IMR-90 (cell line): ENCODE measurements at regions not wholly inside any gene's neighbourhood (a gene's known extent, or its start where the extent isn't known, plus 50 kb on each side); places are given as distances from the start of the nearest gene placed in this dataset.

Experiments used
- ATAC-seq: fragments of 200-7000 bp; cut with Tn5 transposase; 2 replicates; pipeline ENCODE4 v1.9.1; 2020; ENCODE audit warnings: low read depth, mild to moderate bottlenecking, moderate library complexity
- BruUV-seq: library from RNA; stranded (reverse); fragments of 400-500 nt; replicated peaks from 2 replicates; lab custom pipeline; 2021; lab: Mats Ljungman, UMichigan
- CTCF ChIA-PET: fragments of 300-600 bp; formaldehyde crosslinking; extraction: SDS; loops from one replicate; lab custom pipeline; 2021; ENCODE audit warnings: antibody characterized with exemption; lab: Yijun Ruan, JAX
- POLR2A ChIA-PET: fragments of 300-600 bp; sonication (Branson Sonifier 250); formaldehyde crosslinking; loops from one replicate; lab custom pipeline; 2022; ENCODE audit warnings: antibody characterized with exemption; ENCODE audit not compliant: unreplicated experiment; lab: Charles Lee
- DNase-seq: peaks from one replicate; pipeline ENCODE4 v3.0.0; 2013
- H2AFZ ChIP-seq: replicated peaks from 2 replicates; pipeline ENCODE3; 2013; ENCODE audit warnings: low read length, mild to moderate bottlenecking; ENCODE audit not compliant: poor library complexity
- H2AK5ac ChIP-seq: 2 replicates; pipeline ENCODE4 v1.6.1; 2013; ENCODE audit warnings: low read depth, low read length, inconsistent platforms
- H2AK9ac ChIP-seq: replicated peaks from 2 replicates; pipeline ENCODE3; 2013; ENCODE audit warnings: mild to moderate bottlenecking, low read depth, low read length, moderate library complexity; ENCODE audit not compliant: poor library complexity
- H2BK120ac ChIP-seq: 2 replicates; pipeline ENCODE4 v1.6.1; 2013; ENCODE audit warnings: low read depth, low read length, inconsistent platforms
- H2BK15ac ChIP-seq: 3 replicates; pipeline ENCODE4 v1.6.1; 2013; ENCODE audit warnings: low read depth, low read length, inconsistent platforms
- H2BK20ac ChIP-seq: 2 replicates; pipeline ENCODE4 v1.6.1; 2013; ENCODE audit warnings: low read depth, mild to moderate bottlenecking, inconsistent platforms, low read length, moderate library complexity
- H2BK5ac ChIP-seq: 2 replicates; pipeline ENCODE4 v1.6.1; 2013; ENCODE audit warnings: mild to moderate bottlenecking, low read depth, low read length, inconsistent platforms; ENCODE audit not compliant: poor library complexity, severe bottlenecking
- H3K14ac ChIP-seq: replicated peaks from 2 replicates; pipeline ENCODE4 v1.6.1; 2013; ENCODE audit warnings: low read depth, low read length, inconsistent platforms
- H3K18ac ChIP-seq: 2 replicates; pipeline ENCODE4 v1.6.1; 2013; ENCODE audit warnings: low read depth, low read length, control low read depth
- H3K23ac ChIP-seq: 2 replicates; pipeline ENCODE4 v1.6.1; 2013; ENCODE audit warnings: low read depth, low read length, inconsistent platforms
- H3K27ac ChIP-seq: 2 replicates; pipeline ENCODE4 v1.5.1; 2013; ENCODE audit warnings: mild to moderate bottlenecking, control low read depth, low read length; ENCODE audit not compliant: insufficient read depth
- H3K27me3 ChIP-seq: 2 replicates; pipeline ENCODE4 v1.6.1; 2013; ENCODE audit warnings: low read length; ENCODE audit not compliant: control insufficient read depth, insufficient read depth
- H3K36me3 ChIP-seq: 2 replicates; pipeline ENCODE4 v1.6.1; 2013; ENCODE audit warnings: low read length, mixed read lengths; ENCODE audit not compliant: control insufficient read depth, insufficient read depth
- H3K4ac ChIP-seq: 2 replicates; pipeline ENCODE4 v1.6.1; 2013; ENCODE audit warnings: low read depth, low read length, inconsistent platforms
- H3K4me1 ChIP-seq: 2 replicates; pipeline ENCODE4 v1.6.1; 2013; ENCODE audit warnings: low read length, mixed read lengths; ENCODE audit not compliant: control insufficient read depth, insufficient read depth
- H3K4me2 ChIP-seq: 2 replicates; pipeline ENCODE4 v1.6.1; 2013; ENCODE audit warnings: low read depth, mild to moderate bottlenecking, control low read depth, low read length, moderate library complexity
- H3K4me3 ChIP-seq: 2 replicates; pipeline ENCODE4 v1.5.1; 2013; ENCODE audit warnings: low read depth, mild to moderate bottlenecking, control low read depth, low read length, moderate library complexity; ENCODE audit not compliant: insufficient read depth
- H3K56ac ChIP-seq: 2 replicates; pipeline ENCODE4 v1.6.1; 2013; ENCODE audit warnings: low read length, inconsistent platforms; ENCODE audit not compliant: insufficient read depth; ENCODE audit errors: extremely low read depth
- H3K79me1 ChIP-seq, 2 experiments: 2 replicates each; pipeline ENCODE4 v1.6.1; 2013; ENCODE audit warnings: low read length in 2 of 2, inconsistent platforms in 1 of 2, low read depth in 1 of 2
- H3K9ac ChIP-seq: 2 replicates; pipeline ENCODE4 v1.6.1; 2013; ENCODE audit warnings: low read depth, low read length, control low read depth
- H3K9me1 ChIP-seq: 2 replicates; pipeline ENCODE4 v1.6.1; 2013; ENCODE audit warnings: low read length, inconsistent platforms; ENCODE audit not compliant: insufficient read depth
- H3K9me3 ChIP-seq: 2 replicates; pipeline ENCODE4 v1.6.1; 2013; ENCODE audit warnings: low read length; ENCODE audit not compliant: control insufficient read depth, insufficient read depth
- H4K20me1 ChIP-seq: 2 replicates; pipeline ENCODE4 v1.6.1; 2013; ENCODE audit warnings: low read length, inconsistent platforms; ENCODE audit not compliant: insufficient read depth
- H4K5ac ChIP-seq: 2 replicates; pipeline ENCODE4 v1.6.1; 2013; ENCODE audit warnings: mild to moderate bottlenecking, low read depth, low read length, control low read depth
- H4K8ac ChIP-seq, 2 experiments: 2 replicates each; pipeline ENCODE4 v1.6.1; 2013; ENCODE audit warnings: low read depth in 2 of 2, low read length in 2 of 2, control low read depth in 1 of 2, inconsistent platforms in 1 of 2
- H4K91ac ChIP-seq: 2 replicates; pipeline ENCODE4 v1.6.1; 2013; ENCODE audit warnings: low read depth, low read length, inconsistent platforms; ENCODE audit not compliant: insufficient read depth
- FOS ChIP-seq: fragments of 150-350 bp; IDR thresholded peaks from 2 replicates; pipeline ENCODE4 v1.6.1; 2016; ENCODE audit warnings: low read depth, low read length
- MXI1 ChIP-seq: IDR thresholded peaks from 2 replicates; pipeline ENCODE4 v1.6.1; 2012; ENCODE audit warnings: low read depth, mild to moderate bottlenecking, low read length, moderate library complexity, borderline replicate concordance
- NFE2L2 ChIP-seq: fragments of 150-350 bp; IDR thresholded peaks from 2 replicates; pipeline ENCODE4 v1.6.1; 2016; ENCODE audit warnings: low read depth, mild to moderate bottlenecking, low read length
- WGBS, 2 experiments: methylation state at CpG; one replicate each; pipeline versions ENCODE4 v1.1.5 to v1.1.7; 2013; ENCODE audit warnings: missing lambda C conversion rate in 2 of 2; ENCODE audit not compliant: insufficient read length in 1 of 2; ENCODE audit errors: extremely low coverage in 2 of 2; 5-methylcytosine and 5-hydroxymethylcytosine counted together
- dilution Hi-C: fragments of 300-500 bp; cut with HindIII; formaldehyde crosslinking; loops from one replicate; pipeline ENCODE4 v1.14.3; 2018; ENCODE audit warnings: low sequenced_read_pairs; ENCODE audit not compliant: unreplicated experiment
- in situ Hi-C: fragments of 300-500 bp; cut with MboI; formaldehyde crosslinking; loops from 3 replicates; pipeline ENCODE4 v1.14.3; 2019; ENCODE audit warnings: low sequenced_read_pairs, inconsistent platforms, mixed read lengths
- intact Hi-C: fragments of 100-400 bp; cut with micrococcal nuclease; formaldehyde crosslinking; loops from 2 replicates; pipeline ENCODE4 v1.10.0; 2022

DNA sequence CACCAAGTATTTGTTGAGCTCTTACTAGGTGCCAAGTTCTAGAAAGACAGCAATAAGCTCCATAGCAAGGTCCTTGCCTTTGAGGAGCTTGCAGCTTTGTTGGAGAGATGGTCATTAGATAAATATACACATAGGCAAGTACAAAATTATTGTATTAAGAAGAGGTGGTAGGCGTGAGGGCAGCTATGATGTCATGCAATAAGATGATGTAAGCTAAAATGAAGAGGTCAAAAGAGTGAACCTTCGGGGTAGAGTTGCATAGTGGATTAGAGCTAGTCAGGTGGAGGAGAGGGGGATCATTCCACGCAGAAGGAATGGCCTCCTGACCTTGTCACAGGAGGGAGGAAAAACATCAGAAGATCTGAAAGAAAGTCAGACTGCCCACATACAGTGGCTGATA, 141.9 kb upstream of the PCSK2 start:
- Histone ChIP-seq H3K27ac (no peak overlapping the region), H4K8ac (no peak overlapping the region), H3K23ac (no peak overlapping the region), H3K9ac (no peak overlapping the region), H4K20me1 (no peaks in the 10 kb centered on the region), H3K36me3 (no peaks in the 10 kb centered on the region), H2AK9ac (no peak overlapping the region), H2AK5ac (no peak overlapping the region), H2BK15ac (no peak overlapping the region), H3K9me1 (no peaks in the 10 kb centered on the region), H4K91ac (no peak overlapping the region), H2BK20ac (no peak overlapping the region), H3K4me1 (no peaks in the 10 kb centered on the region), H4K5ac (no peak overlapping the region), H3K4me3 (no peak overlapping the region), H3K4me2 (no peak overlapping the region), H2BK5ac (no peak overlapping the region), H3K9me3 (no peaks in the 10 kb centered on the region; the same call in 1 of the 2 replicates), H3K4ac (no peak overlapping the region), H3K18ac (no peak overlapping the region), H3K56ac (no peak overlapping the region), H3K14ac (no peak overlapping the region), H3K27me3 (no peaks in the 10 kb centered on the region), H2BK120ac (no peak overlapping the region), H2AFZ (no peak overlapping the region), H3K79me1 (no peaks in the 10 kb centered on the region)
- ChIA-PET CTCF (no interaction called here), POLR2A (no interaction called here)
- no TSS peak for BruUV-seq
- in situ Hi-C loops, result no loop called here
- 50% methylated on average over 1 of the region's 3 CpGs; no CpG with 5 or more reads in 1 of the 2 experiments for WGBS, 2 experiments
- ATAC-seq (no peak), DNase-seq (no peak)
- TF ChIP-seq FOS (no peak), MXI1 (no peak), NFE2L2 (no peak)
- dilution Hi-C loops, result no loop called here
- intact Hi-C loops, result no loop called here
